GM19240 (cell line): ENCODE measurements at regions not wholly inside any gene's neighbourhood (a gene's known extent, or its start where the extent isn't known, plus 50 kb on each side); places are given as distances from the start of the nearest gene placed in this dataset.

Experiments used
- DNase-seq: peaks from one replicate; pipeline ENCODE4 v3.0.0; 2011; ENCODE audit warnings: low spot score; ENCODE audit not compliant: insufficient read length

DNA sequence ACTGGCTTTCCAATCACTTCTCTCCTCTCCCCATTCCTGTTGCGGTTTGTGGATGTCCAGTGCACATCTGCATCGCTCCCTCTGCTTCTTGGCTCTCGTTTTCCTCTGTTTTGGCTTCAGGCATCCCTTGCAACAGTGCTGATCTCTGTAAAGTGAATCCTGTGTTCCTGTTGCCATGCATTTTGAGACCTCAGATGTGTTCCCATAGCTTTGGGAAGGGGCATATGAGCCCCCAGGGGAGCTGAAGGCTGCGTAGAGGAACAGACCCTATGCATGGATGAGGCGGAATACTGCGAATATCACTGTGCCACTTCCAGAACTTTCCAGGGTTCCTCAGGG is 168.4 kb upstream of the HAAO start:
- DNase-seq = no peak

DNA sequence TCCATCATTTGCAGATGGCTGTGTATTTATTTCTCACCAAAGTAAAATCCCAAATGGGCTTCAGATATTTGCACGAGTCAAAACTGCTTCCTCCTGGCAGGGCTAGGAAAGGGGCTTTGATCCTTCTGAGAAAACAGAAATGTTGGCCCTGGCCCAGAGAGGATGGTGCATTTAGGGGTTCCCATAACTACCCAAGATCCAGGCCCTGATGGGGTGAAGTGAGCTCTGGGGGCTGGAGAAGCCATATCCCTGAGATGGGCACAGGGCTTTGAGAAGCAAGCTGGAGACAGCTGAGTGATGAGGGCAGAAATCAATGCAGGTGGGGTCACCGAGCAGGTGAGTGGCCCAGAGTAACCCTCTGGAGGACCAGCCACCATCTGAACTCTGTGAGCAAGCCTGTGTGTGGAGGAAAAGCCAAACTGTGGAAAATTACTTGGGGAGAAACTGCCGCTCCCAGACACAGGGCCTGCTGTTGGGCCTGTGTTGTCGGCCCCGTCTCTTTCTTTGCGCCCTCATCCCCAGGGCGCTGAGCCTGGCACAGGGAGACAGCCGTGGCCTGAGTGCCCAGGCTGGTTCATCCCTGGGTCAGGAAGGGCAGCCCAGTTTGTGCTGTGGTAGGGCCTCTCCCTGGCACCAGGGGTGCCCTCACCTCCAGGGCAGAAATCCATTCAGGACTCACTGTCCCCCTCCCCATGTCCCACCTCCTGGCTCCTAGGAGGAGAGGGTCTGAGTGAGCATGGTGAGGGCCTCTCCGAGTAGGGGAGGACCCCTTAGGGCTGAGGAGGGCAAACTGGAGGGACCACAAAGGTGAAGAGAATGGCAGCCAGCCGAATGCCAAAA is 167.8 kb upstream of the HAAO start:
- DNase-seq = no peak

- DNase-seq = no peak
Measured at GRCh38 chr2:42959234-42960001, 167.0 kb upstream of the HAAO start.

- DNase-seq = no peak
Measured at GRCh38 chr2:42958741-42959233, 166.4 kb upstream of the HAAO start.

DNA sequence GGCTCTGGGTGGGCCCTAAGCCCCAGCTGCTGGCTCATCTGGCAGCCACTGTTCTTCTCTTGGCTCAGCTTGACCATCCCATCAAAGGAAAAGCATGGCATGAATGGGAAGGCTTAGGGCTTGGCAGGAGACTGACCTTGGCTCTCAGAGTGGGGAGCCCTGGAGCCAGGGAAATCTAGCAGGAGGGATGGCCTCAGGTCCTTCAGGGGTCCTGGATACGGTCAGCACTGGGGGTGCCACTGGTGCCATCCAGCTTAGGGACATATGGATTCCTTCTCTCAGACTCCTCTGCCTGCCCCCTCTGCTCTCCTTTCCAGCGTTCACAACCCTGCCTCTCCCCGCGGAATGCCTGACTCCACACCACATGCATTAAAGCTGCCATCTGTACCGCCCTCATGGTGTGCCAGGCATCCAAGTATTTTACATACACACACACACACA is 165.5 kb upstream of the HAAO start:
- DNase-seq = no peak

DNA sequence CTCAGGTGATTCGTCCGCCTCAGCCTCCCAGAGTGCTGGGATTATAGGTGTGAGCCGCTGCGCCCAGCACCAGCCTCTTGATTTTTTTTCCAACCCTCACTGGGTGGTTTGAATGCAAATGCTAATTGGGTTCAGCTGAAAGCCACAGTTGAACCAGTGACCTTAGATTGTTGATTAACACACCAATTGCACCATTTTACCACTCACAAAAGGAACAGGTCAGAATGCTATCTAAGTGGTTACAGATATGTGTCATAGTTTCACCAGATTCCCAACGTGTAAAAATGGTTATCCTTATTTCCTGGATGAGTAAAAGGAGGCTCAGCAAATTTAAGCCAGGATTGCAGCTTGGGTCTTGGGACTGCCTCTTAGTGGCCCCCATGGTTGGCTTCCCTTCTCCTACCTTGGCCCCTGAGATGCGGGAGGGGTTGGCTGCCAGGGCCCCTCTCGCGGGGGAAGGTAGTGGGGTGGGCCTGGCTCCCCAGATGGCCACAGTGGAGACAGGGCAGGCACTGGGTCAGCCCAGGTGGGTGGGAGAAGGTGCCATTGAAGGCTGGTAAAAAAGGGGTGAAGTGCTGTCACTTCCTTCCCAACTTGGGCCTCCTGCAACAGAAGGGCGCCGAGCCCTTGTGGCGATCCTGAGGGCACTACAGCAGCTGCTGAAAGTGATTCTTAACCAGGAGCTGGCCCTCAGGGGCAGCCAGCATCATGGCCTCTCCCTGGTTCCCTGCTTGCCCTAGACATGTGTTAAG is 164.9 kb upstream of the HAAO start:
- no peak for DNase-seq

DNA sequence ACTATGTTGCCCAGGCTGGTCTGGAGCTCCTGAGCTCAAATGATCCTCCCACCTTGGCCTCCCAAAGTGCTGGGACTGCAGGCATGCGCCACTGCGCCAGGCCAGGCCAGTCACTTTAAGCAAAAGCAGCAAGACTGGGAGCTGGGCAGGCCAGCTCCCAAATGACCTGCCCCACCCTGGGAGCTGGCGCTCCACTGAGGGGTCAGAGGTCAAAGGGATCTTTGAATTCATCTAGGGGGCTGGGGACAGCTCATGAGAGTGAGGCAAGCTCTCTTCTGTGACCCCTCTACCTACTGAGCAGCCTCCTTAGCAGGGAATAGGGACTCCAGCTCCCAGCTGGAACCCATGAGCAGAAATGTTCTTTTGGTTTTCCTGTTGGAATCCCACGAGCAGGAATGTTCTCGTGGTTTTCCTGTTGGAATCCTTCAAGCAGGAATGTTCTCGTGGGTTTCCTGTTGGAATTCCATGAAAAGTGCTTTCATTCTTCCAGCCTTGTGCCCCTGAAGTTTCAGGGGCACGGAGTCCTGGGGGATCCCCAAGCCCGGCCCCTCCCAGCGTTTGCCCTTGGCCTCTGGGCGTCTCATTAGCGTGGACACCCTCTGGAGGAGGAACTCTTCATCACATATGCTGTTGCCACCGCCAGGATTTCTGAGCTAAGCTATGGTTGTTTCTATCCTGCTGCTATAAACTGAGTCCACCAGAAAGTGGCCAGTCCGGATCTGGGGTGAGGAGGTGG is 162.0 kb upstream of the HAAO start:
- no peak for DNase-seq

GRCh38 chr2:42953216-42953615 is 160.8 kb upstream of the HAAO start:
- DNase-seq = no peak

GRCh38 chr2:42951263-42951938 is 159.0 kb upstream of the HAAO start:
- no peak for DNase-seq

DNA sequence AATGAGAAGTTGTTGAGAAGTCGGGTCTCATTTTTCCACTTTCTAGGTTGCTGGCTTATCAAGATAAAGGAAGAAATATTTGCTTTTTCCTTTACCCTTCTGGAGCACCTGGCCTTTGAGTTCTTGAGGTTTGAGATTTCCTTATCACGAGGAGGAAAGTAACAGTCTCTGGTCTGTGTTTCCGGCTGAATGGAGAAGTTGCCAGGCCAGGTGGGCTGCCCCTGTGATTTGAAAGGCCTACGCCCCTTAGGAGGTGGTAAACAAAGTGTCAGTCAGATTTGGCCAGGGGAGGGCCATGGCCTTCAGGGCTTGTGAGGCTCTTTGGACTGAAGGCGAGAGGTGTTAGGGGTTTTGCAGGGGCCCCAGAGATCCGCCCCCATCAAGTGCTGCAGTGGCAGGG is 156.7 kb upstream of the HAAO start:
- no peak for DNase-seq

DNA sequence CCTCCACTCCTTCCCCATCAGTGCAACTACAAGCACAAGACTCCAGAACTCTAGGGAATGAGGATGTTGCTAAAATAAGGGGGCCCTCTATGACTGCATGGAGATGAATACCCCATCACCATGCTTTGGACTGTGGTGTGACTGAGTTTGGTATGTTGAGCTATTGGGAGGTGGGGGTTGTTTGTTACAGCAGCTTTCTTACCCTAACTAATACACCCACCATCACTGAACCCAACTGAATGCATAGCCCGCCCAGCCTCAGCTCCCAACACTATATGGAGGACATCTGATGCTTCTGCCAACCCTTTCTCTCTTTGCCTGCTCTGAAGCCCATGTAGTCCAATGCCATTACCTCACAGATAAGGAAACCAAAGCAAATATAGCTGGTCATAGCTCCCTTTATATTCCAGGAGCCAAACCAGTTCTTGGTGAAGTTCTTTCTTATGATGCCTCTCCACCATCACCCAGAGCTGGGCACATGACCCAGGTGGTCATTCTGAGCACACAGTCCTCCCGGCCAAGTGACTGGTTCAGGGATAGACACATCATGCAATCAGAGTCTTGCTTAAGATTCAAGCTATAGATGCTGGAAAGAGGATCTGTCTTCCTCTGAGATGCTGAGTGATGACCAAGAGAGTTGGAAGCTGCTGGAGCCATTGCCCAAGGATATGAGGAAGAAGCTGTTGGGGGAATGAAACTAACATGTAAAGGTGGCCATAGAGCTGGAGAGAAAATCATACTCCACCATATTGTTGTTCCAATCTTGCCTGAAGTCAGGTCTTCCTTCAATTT is 155.6 kb upstream of the HAAO start:
- DNase-seq = no peak

GRCh38 chr2:42944779-42945415 is 152.5 kb upstream of the HAAO start:
- DNase-seq = no peak

- no peak for DNase-seq
Measured at GRCh38 chr2:42942990-42943493, 150.7 kb upstream of the HAAO start.

- DNase-seq = no peak
Measured at GRCh38 chr2:42942214-42942989, 150.0 kb upstream of the HAAO start.

- no peak for DNase-seq
Measured at GRCh38 chr2:42941633-42942176, 149.3 kb upstream of the HAAO start.

DNA sequence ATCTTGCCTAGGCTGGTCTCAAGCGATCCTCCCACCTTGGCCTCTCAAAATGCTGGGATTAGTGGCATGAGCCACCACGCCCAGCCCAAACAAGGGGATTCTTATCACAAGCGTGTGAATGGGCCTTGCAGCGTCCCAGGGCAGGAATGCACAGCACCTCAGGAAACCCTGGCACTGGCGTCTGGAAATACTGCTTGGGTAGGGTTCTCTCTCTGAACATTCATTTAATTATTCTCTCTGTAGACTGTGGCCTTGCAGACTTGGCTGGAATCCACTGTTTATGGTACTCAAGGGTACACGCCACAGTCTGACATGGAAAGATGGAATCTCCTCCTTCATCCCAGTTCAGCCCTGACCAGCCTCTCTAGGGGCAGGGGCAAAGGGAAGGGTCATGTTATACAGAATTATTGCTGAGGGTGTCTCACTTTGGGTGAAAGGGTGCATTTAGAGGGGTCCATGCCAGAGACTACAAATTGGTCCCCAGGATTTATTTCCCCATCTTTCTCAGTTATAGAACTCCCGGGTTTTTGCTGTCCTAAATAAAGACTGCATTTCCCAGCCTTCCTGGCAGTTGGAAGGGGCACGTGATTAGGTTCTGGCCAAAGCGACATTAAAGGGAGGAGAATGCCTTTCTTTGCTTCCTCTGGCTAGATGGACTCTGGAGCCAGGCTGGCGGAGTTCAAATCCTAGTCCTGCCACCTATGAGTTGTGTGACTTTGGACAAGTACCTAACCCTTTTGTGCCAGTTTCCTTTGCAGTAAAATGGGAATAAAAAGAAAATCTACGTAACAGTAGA is 147.2 kb upstream of the HAAO start:
- no peak for DNase-seq

- DNase-seq = no peak
Measured at GRCh38 chr2:42938671-42939370, 146.4 kb upstream of the HAAO start.
